GM21786 (cell line): ENCODE measurements at regions not wholly inside any gene's neighbourhood (a gene's known extent, or its start where the extent isn't known, plus 50 kb on each side); places are given as distances from the start of the nearest gene placed in this dataset.

Experiments
- ATAC-seq: cut with Tn5 transposase; IDR thresholded peaks from one replicate; pipeline ENCODE4 v1.9.1; 2021; ENCODE audit not compliant: unreplicated experiment

DNA sequence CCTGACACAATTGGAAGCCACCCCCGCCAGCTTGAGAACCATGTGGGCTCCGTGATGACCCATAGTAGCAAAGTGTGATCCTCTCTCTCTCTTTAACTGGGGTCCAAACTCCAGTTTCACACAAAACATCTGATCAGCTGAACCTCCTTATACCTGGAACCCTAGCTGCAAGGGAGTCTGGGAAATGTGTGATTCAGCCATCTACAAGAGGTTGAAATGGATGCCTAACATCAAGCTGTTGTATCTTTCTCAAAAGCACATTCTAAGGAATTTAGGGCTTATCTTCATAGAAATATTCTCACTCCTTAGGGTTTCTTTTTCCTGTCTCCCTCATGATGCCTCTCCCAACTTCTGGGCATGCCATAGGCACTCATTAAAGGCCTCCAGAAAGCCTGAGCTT is 126.0 kb downstream of the BCOR start:
- ATAC-seq: no peak

DNA sequence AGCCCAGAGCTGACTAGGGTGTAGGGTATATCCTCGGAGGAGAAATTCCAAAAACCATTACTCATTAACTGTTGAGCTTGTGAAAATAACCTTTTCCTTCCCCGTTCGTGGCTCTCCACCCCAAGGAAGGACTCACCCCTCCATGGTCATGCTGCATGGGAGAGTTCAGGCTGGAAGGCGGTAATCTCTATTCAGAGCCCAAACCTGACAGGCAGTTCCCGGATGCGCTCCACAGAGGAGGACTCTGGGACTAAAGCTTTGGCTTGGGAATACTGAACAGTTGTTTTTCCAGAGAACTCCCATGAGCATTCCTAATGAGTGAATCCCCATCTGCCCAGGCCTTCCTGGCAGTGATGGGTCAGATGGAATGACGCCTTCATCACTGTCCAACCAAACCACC is 125.4 kb downstream of the BCOR start:
- ATAC-seq: no peak

DNA sequence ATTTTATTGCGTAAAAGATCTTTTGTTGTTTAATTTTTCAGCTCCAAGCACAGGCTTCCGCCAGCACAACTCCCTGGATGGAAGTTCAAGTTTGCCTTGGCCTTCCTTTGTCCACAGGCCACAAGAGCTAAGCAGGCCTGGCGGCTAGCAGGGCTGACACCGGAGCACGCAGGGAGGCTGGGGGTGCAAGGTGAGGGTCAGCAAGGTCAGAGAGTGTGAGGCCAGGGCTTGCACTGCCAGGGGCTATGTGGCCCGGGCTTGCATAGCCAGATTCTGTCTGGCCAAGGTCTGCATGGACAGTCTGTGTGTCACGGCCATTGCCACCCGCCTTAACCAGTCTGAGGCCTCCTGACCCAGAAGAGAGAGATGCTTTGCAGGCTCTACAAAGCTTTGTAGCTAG is 123.9 kb downstream of the BCOR start:
- no peak for ATAC-seq

DNA sequence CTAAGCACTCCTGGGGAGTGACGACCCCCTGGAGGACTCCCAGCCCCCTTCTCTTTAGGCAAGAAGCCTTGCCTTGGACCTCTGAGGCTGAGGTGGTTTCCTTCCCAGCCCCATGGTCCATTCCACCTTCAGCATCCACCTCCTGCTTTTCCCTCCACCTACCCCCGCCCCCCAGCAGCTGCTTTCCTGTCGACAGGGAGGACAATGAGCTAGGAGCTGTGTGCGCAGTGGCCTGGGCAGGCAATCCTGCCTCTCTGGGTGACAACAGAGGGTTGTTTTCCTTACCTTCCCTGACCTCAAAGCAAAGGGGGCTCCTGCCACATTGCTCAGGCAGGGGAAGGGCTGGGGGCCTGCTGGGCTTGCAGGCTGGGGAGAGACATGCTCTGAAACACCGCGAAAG is 123.5 kb downstream of the BCOR start:
- no peak for ATAC-seq

DNA sequence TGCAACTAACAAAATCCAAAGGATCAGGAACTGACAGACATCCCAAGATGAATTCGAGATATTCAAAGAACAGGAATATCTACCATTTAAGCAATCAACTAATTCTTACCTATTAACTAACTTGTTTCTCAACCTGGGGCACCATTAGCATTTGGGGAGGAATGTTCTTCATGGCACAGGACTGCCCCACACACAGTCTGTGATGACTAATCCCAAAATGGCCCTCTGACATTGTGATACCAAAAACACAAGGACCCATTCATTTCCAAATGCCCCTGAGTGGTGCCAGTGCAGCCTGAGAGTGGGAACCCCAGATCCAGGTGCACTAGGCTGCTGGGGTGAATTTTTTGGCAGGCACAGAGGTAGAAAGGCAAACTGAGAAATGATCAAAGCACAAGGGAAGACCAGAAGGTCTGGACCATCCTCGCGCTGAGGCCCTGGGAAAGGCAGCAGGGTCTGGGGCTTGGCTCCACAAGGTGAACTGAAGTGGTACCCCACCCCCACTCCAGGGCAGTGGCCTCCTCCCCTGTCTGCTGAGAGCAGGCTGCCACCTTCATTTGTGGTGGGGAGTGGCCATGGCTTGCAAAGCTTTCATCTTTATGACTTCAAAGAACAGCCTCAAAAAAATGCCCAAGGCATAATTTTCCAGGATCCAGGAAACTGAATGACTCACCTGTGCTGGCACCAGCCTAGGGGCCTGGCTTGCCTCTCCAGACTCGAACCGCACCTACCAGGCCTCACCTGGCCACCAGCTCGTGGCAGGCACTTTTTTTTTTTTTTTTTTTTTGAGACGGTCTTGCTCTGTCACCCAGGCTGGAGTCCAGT is 122.4 kb downstream of the BCOR start:
- no peak for ATAC-seq

DNA sequence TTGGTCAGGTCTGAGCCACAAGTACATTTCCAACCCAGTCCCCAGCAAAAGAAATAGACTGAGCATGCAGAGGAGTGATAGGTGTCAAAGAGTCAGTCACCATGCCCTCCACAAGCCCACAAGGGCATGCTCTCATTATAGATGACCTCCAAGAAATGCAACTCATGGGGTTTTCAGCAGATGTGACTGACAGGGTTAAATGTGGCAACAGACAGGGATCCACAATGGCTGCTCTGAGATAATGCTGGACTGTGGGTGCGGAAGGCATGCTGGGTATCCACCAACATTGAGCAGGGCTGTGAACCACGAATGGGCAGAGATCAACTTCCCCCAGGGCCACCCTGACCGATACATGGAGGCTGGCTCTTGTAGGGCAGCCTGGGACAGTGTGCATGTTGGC is 115.8 kb downstream of the BCOR start:
- ATAC-seq: no peak

DNA sequence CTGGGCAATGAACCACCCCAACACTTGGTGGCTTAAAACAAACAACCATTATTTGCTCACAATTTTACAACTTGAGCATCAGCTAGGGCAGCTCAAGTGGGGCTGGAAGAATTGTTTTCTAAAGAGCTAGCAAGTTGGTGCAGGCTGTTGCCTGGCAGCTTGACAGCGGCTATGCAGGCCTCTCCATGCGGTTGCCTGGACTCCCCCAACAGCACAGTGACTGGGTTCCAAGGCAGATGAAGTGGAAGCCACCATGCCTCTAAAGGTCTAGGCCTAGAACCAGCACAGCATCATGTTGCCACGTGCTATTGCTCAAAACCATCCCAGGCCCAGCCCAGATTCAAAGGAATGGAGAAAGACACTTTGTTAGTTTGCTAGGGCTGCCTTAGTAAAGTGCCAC is 114.8 kb downstream of the BCOR start:
- ATAC-seq: no peak

DNA sequence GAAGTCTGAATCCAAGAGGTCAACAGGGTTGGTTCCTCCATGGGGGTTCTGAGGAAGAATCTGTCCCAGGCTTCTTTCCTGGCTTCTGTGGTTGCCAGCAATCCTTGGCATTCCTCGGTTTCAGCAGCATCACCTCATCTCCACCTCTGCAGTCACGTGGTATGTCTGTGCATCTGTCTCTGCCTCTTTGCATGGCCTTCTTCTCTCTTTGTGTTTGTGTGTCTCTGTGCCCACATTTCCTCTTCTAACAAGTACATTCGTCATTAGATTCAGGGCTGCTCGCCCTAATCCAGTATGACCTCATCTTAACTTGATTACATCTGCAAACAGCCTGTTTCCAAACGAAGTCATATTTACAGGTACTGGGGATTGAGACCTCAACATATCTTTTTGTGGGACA is 114.0 kb downstream of the BCOR start:
- ATAC-seq: no peak

DNA sequence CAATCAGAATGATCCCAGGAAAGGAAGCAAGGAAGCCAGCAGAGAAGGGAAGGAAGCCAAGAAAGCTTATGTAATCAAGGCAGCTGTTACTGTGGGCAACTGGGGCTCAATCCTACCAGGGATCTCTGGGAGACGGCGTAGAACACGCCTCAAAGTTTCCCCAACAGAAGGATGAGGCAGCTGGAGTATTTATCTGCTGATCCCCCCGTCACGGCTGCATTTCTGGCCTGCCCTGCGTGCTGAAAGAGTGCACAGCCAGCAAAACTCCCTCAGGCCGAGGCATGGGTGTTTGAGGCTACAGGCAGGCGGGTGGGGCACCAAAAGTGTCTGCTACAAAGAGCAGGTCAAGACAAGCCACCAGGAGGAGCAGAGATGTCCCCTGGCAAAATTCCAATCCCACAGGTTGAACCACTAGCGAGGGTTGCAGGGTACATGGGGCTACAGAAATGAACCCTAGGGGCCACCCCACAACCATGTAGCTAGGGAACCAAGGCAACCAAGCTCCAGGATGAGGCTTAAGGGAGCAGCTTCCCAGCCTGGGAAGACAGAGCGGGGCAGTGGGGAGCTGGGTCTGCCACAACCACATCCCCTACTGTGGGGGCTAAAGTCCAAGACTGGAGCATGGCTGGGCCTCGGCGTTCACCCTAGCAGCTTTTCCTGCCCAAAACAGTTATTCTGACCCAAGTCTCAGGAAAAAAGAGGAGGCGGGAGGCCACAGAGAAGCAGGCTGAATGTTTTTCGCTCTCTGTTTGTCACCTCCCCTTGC is 113.4 kb downstream of the BCOR start:
- ATAC-seq: no peak

DNA sequence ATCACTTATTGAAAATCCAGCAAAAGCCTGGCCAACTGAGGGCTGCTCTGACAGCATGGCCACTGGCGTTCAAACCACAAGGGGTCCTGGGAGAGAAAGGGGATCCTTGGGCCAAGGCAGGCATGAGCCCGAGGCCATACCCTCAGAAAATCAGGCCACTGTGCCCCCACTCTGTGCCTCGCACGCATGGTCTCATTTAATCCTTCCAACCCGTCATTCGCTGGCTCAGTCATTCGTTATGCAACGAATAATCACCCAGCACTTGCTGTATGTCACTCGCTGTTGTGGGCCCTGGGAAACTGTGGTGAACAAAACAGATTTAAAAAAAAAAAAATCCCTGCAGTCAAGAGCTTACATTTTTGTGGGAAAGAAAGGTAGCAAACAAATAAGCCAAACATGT is 112.7 kb downstream of the BCOR start:
- no peak for ATAC-seq

DNA sequence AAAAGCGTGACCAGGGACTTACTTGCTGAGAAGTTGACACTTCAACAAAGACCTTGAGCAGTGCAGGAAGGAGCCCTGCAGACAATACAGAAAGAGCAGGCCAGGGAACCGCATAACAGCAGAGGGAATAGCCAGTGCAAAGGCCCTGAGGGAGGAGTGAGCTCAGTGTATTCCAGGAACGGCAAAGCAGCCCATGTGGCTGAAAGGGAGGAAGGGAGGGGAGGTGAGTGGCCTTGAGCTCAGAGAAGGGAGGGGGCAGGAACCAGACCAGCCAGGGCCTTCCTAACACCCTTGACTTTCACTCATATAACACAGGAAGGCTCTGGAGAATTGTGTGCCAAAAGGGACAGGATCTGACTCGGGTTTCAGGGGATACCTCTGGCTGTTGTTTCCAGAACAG is 112.2 kb downstream of the BCOR start:
- ATAC-seq: no peak

DNA sequence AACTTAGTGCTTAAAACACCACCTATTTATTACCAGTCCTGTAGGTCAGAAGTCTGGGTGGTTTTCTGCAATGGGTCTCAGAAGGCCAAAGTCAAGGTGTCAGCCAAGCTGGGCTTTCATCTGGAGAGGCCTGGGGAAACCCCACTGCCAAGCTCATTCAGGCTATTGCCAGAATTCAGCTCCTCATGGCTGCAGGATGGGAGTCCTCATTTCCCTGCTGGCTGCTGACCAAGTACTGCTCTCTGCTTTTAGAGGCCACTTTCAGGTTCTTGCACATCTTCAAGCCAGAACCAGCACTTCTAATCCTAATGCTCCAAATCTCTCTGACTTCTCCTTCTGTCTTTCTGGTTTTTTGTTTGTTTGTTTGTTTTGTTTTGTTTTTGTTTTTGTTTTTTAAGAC is 109.3 kb downstream of the BCOR start:
- ATAC-seq: no peak

DNA sequence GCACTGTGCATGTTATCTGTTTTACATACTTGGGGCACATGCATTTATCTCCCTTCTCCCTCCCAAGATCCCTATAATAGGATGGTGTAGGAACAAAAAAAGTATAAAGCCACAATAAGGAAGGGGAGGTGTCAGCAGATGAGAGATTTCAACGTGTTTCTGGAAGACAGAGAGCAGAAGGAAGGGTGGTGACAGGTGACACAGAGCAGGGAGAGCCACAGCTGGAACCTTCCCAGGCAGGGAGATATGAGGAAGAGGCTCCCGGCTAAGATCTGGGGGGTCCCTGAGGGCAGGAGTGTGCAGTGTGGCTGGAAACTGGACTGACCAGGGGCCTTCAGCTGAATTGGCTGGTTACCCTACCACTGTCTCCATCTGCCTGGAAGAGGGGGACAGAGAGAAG is 107.4 kb downstream of the BCOR start:
- no peak for ATAC-seq

DNA sequence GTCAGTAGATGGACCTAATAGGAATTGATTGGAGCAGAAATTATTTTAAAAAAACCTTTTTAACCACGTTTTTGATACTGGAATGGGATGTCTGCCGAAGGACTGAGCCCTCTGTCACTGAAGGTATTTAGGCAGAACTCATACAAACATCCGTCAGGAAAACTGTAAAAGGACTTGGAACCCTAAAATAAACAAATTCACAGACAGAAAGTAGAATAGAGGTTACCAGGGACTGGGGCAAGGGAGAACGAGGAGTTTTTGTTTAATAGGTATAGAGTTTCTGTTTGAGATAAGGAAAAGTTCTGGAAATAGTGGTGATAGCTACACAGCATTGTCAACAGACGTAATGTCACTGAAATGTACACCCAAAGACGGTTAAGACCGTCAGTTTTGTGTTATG is 105.5 kb downstream of the BCOR start:
- no peak for ATAC-seq

DNA sequence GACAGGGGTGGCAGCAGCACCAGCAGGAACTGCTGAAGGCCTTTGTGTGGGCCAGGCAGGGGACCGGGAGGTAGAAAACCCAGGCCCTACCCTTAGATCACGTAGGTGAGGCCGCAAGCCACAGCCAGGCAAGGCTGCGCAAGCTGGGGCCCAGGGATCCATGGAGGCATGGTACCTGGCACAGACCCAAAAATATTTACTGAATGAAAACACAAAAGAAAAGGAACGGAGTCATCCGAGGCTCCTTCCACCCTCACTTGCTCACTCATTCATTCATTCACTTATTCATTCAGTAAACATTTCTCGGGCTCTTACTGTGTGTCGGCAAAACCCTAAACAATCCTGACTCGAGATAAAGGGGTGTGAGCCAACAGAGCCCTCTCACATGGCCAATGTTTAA is 102.3 kb downstream of the BCOR start:
- no peak for ATAC-seq

DNA sequence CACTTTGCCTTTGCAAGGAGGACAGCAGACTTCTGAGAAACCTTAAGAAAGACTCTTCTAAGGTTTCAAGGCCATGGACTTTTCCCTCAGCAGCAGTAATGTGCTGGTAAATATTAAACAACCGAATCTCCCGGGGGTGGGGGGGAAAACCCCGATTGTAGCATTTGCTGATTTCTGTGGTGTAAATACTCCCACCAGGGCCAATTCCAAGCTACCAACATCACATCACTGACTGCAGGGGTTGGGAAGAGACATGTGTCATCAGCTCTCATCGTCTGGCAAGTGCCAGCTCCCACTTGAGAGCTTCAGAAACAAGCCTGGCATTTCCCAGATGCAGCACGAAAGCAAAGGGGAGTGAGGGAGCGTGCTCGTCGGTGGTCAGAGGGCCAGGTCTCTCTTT is 101.2 kb downstream of the BCOR start:
- no peak for ATAC-seq

DNA sequence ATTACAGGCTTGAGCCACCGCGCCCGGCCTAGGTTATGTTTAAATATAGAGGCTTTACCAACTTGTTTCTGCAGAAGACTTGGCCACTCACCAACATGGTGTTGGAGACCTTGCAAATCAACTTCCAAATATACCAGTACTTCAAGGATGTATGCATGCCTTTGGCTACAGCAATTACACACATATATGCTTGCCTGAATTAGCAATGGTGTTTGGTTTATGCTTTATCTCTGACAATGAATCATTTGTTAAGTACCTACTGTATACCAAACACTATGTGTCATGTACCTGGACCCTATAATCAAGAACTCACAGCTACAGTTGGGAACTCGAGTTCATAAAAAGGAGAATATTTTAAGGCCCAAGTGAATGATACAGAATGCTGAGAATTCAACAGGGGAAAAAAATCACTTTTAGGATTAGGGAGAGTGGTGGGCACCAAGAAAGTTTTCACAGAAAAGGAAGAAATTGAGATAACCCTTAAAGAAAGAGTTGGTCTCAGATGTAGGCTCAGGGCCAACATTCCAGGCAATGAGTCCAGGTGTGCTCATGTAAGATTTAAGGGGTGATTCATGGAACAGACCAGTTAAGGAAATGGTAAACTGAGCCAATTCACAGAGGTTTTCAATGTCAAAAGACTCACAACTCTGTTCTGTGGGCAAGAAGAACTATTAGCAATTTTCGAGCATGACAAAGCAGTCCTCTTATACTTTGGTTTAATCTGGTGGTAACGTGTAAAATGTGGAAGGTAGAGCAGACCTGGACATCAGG is 98.9 kb downstream of the BCOR start:
- ATAC-seq: no peak
